HL-60 (cell line): ENCODE measurements at regions not wholly inside any gene's neighbourhood (a gene's known extent, or its start where the extent isn't known, plus 50 kb on each side); places are given as distances from the start of the nearest gene placed in this dataset.

ENCODE experiments used
- DNase-seq, 2 experiments: peaks; one replicate each; pipeline ENCODE4 v3.0.0-alpha.2; 2010 to 2020; ENCODE audit warnings: low read depth in 1 of 2, low spot score in 1 of 2
- H3K27ac ChIP-seq: fragments of 250-450 bp; sonication (Bioruptor Pico); replicated peaks from 2 replicates; pipeline ENCODE4 v1.5.1; 2020; ENCODE audit warnings: mild to moderate bottlenecking, moderate library complexity
- H3K27me3 ChIP-seq: fragments of 250-450 bp; sonication (Bioruptor Pico); 2 replicates; pipeline ENCODE4 v1.5.1; 2021; ENCODE audit warnings: mild to moderate bottlenecking, moderate library complexity; ENCODE audit not compliant: insufficient read depth, poor library complexity, severe bottlenecking
- H3K4me3 ChIP-seq: replicated peaks from 2 replicates; pipeline ENCODE4 v1.5.1; 2011; ENCODE audit warnings: mild to moderate bottlenecking, control low read depth, low read length; ENCODE audit not compliant: insufficient read depth
- GABPA ChIP-seq: IDR thresholded peaks from 2 replicates; pipeline ENCODE4 v1.6.1; 2012; ENCODE audit warnings: low read depth
- POLR2AphosphoS5 ChIP-seq: IDR thresholded peaks from 2 replicates; pipeline ENCODE4 v1.6.1; 2012; ENCODE audit warnings: low read depth
- REST ChIP-seq: IDR thresholded peaks from 2 replicates; pipeline ENCODE4 v1.6.1; 2012; ENCODE audit warnings: low read depth; ENCODE audit not compliant: insufficient replicate concordance
- SPI1 ChIP-seq: IDR thresholded peaks from 2 replicates; pipeline ENCODE4 v1.6.1; 2012; ENCODE audit warnings: low read depth, mild to moderate bottlenecking, borderline replicate concordance
- TF ChIP-seq, protein P1 (sequence below): IDR thresholded peaks from one replicate; pipeline ENCODE4 v1.5.1; 2011; ENCODE audit warnings: low read length, control low read depth, inconsistent platforms; ENCODE audit not compliant: insufficient read depth

- TF ChIP-seq SPI1 (no peak), REST (no peak), GABPA (no peak), POLR2AphosphoS5 (no peak)
- TF ChIP-seq, protein P1, sequence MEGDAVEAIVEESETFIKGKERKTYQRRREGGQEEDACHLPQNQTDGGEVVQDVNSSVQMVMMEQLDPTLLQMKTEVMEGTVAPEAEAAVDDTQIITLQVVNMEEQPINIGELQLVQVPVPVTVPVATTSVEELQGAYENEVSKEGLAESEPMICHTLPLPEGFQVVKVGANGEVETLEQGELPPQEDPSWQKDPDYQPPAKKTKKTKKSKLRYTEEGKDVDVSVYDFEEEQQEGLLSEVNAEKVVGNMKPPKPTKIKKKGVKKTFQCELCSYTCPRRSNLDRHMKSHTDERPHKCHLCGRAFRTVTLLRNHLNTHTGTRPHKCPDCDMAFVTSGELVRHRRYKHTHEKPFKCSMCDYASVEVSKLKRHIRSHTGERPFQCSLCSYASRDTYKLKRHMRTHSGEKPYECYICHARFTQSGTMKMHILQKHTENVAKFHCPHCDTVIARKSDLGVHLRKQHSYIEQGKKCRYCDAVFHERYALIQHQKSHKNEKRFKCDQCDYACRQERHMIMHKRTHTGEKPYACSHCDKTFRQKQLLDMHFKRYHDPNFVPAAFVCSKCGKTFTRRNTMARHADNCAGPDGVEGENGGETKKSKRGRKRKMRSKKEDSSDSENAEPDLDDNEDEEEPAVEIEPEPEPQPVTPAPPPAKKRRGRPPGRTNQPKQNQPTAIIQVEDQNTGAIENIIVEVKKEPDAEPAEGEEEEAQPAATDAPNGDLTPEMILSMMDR, result no peak
- H3K27ac ChIP-seq, result no peak overlapping the region
- no peaks in the 10 kb centered on the region for H3K27me3 ChIP-seq
- DNase-seq, result no peak
- H3K4me3 ChIP-seq, result no peak overlapping the region
These were observed 219.1 kb upstream of the C14orf180 start for GRCh38 chr14:104360501-104360900.

GRCh38 chr14:104361101-104361591, 218.4 kb upstream of the C14orf180 start:
- no peak for DNase-seq
- Histone ChIP-seq H3K27ac (no peak overlapping the region), H3K4me3 (no peak overlapping the region), H3K27me3 (no peaks in the 10 kb centered on the region)
- no peak for TF ChIP-seq POLR2AphosphoS5
- TF ChIP-seq, protein P1, result no peak
- TF ChIP-seq GABPA, result no peak
- no peak for TF ChIP-seq REST
- TF ChIP-seq SPI1, result no peak

DNA sequence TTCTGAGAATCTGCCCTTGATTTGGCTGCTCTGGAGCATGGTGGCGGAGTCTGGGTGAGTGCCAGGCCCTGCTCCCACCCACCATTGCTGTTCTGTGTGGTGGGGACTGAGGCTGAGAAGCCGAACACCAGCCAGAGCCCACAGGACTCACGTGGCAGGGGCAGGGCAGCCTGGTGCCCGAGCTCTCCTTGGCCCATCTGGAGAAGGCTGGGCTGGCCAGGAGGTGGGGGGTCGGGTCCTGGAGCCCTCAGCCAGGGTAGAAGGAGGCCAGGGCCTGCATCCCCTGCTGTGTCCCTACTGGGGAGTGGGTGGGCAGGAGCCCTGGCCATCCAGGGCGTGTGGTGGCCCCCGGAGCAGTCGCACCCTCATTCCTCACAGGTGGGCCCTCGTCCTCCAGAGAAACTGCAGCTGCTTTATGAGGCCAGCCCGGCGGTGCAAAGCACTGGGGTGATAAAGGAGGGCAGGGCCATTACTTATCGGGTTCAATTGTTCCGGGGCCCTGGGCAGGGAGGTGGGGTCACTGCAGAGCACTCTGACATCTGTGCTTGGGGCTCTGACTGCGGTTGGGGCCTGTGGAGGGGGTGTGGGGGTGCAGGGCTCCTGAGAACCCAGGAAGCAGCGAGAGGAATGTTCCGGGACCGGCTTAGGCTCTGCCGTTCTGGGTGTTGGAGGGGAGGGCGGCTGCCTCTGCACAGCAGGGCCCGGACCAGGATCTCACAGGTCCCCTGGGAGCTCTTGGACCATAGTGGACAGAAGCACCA, 217.5 kb upstream of the C14orf180 start:
- TF ChIP-seq GABPA (no peak), POLR2AphosphoS5 (no peak), SPI1 (no peak), REST (no peak)
- TF ChIP-seq, protein P1, result no peak
- Histone ChIP-seq H3K27ac (no peak overlapping the region), H3K27me3 (no peaks in the 10 kb centered on the region), H3K4me3 (no peak overlapping the region)
- DNase-seq, result no peak
